ENCODE measurements at regions not wholly inside any gene's neighbourhood (a gene's known extent, or its start where the extent isn't known, plus 50 kb on each side); places are given as distances from the start of the nearest gene placed in this dataset.

DNA sequence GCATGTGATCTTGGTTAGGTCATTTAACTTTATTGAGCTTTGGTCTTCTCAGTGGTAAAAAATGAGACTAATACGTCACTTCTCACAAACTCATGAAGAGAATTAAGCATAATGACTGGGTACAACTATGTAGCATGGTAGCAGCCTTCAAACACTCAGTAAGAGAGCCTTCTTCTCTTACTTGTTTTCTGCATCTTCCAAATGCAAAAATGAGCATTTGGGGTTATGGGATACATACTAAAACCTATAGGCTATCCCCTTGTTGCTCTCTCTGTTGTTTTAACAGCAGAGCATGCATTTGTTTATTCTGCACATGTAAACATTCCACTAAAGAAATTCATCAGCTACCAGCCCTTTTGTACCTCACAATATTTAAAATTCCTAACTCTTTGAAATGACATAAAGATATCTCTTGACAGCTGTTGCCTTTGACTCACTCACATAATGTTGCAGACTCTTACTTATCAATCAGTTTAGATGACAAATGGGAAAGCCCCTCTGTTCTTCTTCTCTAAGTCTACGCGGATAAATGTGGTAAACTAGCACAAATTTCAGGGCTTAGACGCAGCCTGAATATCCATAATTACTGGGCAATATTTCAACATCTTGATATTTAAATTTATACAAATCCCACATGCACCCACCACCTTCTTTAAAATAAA, 327.3 kb upstream of the SATB1 start:
- Histone ChIP-seq H3K36me3 (ENCODE audit: insufficient read depth, low read length) (no peaks in the 10 kb centered on the region), H3K27ac (ENCODE audit: low read depth in 1 of 2, low read length in 2 of 2) (no peak overlapping the region), H3K27me3 (ENCODE audit: control insufficient read depth in 1 of 2, insufficient read depth in 2 of 2, low read length in 2 of 2) (no peaks in the 10 kb centered on the region), H3K4me3 (ENCODE audit: low read length) (no peak overlapping the region), H3K9me3 (ENCODE audit: control insufficient read depth in 1 of 2, insufficient read depth in 1 of 2, low read length in 2 of 2) (no peaks in the 10 kb centered on the region), H3K4me1 (ENCODE audit: insufficient read depth, low read length) (no peaks in the 10 kb centered on the region)
- Mint-ChIP-seq H3K36me3 (ENCODE audit: low read depth) (no peaks in the 10 kb centered on the region), H3K9me3 (no peaks in the 10 kb centered on the region), H3K27me3 (no peaks in the 10 kb centered on the region), H3K27ac (peak overlapping the region; percentile 65), H3K4me1 (ENCODE audit: low read depth) (peaks cover 82% of the 10 kb centered on the region), H3K4me3 (peak overlapping the region; percentile 0)
- peak; percentile 91 for ATAC-seq (ENCODE audit: poor library complexity)
- intact Hi-C loops (cut with DNase I, micrococcal nuclease), result loop anchor here (2.0 to 5.0 kb wide), 2 partner anchors 40 to 308 kb away; no protein-coding TSS in a partner anchor
- CTCF ChIA-PET, result interaction anchor here (0.9 kb wide), 1 partner anchor 362 kb away, joined by 3 read pairs; no protein-coding TSS in a partner anchor
- POLR2A ChIA-PET, result interaction anchor here (0.7 to 1.5 kb wide), 3 partner anchors 13 to 36 kb away, joined by 4 read pairs; no protein-coding TSS in a partner anchor
- DNase-seq, result peak in 2 of 14 experiments; percentile 40 to 42
- no peak for TF ChIP-seq CTCF (IDR thresholded peaks at IDR 0.05)

DNA sequence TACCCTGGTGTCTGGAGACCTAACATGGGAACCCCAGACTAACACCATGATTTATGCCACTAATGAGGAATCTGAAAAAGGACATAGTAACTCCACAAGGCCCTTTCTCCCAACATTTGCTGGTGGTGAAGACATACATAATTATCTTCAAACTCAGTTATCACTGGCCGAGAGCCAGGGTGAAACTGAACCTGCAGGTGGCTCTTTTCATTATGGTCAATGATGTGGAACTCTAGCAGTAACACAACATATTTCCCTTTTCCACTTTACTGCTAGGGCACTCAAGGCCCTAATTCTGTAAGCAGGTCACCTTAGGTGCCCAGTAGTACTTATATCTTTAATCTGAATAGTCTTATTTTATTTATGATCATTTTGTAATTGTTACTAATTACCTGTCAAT, 326.4 kb upstream of the SATB1 start:
- Mint-ChIP-seq H3K27me3 (no peaks in the 10 kb centered on the region), H3K27ac (peak overlapping the region; percentile 65), H3K36me3 (ENCODE audit: low read depth) (no peaks in the 10 kb centered on the region), H3K4me1 (ENCODE audit: low read depth) (peaks cover 83% of the 10 kb centered on the region), H3K4me3 (no peak overlapping the region), H3K9me3 (no peaks in the 10 kb centered on the region)
- no peak for DNase-seq
- CTCF ChIA-PET, result no interaction called here
- Histone ChIP-seq H3K27me3 (ENCODE audit: control insufficient read depth in 1 of 2, insufficient read depth in 2 of 2, low read length in 2 of 2) (no peaks in the 10 kb centered on the region), H3K36me3 (ENCODE audit: insufficient read depth, low read length) (no peaks in the 10 kb centered on the region), H3K9me3 (ENCODE audit: control insufficient read depth in 1 of 2, insufficient read depth in 1 of 2, low read length in 2 of 2) (no peaks in the 10 kb centered on the region), H3K27ac (ENCODE audit: low read depth in 1 of 2, low read length in 2 of 2) (no peak overlapping the region), H3K4me1 (ENCODE audit: insufficient read depth, low read length) (no peaks in the 10 kb centered on the region), H3K4me3 (ENCODE audit: low read length) (no peak overlapping the region)
- intact Hi-C loops (cut with DNase I, micrococcal nuclease), result loop anchor here in 1 of 2 experiments (5.0 kb wide), 1 partner anchor 39 kb away; no protein-coding TSS in a partner anchor
- no peak for TF ChIP-seq CTCF (IDR thresholded peaks at IDR 0.05)
- POLR2A ChIA-PET, result interaction anchor here (1.5 kb wide), 1 partner anchor 35 kb away, joined by 4 read pairs; no protein-coding TSS in a partner anchor
- ATAC-seq (ENCODE audit: poor library complexity), result no peak

DNA sequence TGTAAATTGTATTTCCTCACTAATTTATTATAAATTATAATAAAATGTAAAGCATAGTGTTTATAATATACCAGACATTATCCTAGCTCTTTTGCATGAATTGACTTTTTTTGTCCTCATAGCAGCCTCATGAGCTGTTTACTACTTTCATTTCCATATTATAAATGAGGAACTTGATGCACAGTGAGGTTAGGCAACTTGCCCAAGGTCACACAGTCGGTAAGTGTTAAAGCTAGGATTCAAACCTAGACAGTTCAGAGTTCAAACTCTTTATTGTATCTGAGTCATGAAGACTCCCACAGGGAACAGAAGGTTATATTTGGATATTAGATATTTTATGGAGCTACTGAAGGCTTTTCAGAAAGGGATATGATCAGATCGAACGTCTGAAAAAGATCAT, 322.2 kb upstream of the SATB1 start:
- DNase-seq (peak in 2 of 14 experiments; percentile 43 to 45), ATAC-seq (ENCODE audit: poor library complexity) (no peak)
- H3K4me3 Mint-ChIP-seq, result no peak overlapping the region
- H3K9me3 Mint-ChIP-seq, result no peaks in the 10 kb centered on the region
- no peak overlapping the region for H3K27ac Mint-ChIP-seq
- ChIA-PET POLR2A (interaction anchor here (0.5 to 2.2 kb wide), 6 partner anchors 9 to 303 kb away, joined by 3 to 7 read pairs (median 4); no protein-coding TSS in a partner anchor), CTCF (interaction anchor here (1.2 kb wide), 1 partner anchor 11 kb away, joined by 5 read pairs; no protein-coding TSS in a partner anchor)
- Histone ChIP-seq H3K4me3 (ENCODE audit: low read length) (no peak overlapping the region), H3K36me3 (ENCODE audit: insufficient read depth, low read length) (no peaks in the 10 kb centered on the region), H3K9me3 (ENCODE audit: control insufficient read depth in 1 of 2, insufficient read depth in 1 of 2, low read length in 2 of 2) (no peaks in the 10 kb centered on the region), H3K27ac (ENCODE audit: low read depth in 1 of 2, low read length in 2 of 2) (no peak overlapping the region), H3K4me1 (ENCODE audit: insufficient read depth, low read length) (peaks cover 22% of the 10 kb centered on the region), H3K27me3 (ENCODE audit: control insufficient read depth in 1 of 2, insufficient read depth in 2 of 2, low read length in 2 of 2) (no peaks in the 10 kb centered on the region)
- TF ChIP-seq CTCF (IDR thresholded peaks at IDR 0.05), result no peak
- H3K4me1 Mint-ChIP-seq (ENCODE audit: low read depth), result peaks cover 78% of the 10 kb centered on the region
- no peaks in the 10 kb centered on the region for H3K36me3 Mint-ChIP-seq (ENCODE audit: low read depth)
- intact Hi-C loops (cut with DNase I, micrococcal nuclease), result no loop called here
- H3K27me3 Mint-ChIP-seq, result no peaks in the 10 kb centered on the region

Data from CD4-positive, alpha-beta T cell (primary cell).